ENCODE measurements at regions not wholly inside any gene's neighbourhood (a gene's known extent, or its start where the extent isn't known, plus 50 kb on each side); places are given as distances from the start of the nearest gene placed in this dataset.

- TF ChIP-seq CTCF (IDR thresholded peaks at IDR 0.05; ENCODE audit: extremely low read depth, missing control alignments) = no peak
These were observed 78.1 kb downstream of the C5orf15 start for GRCh38 chr5:133890314-133890713.

GRCh38 chr5:133889271-133889905, 79.0 kb downstream of the C5orf15 start:
- DNase-seq (ENCODE audit: low spot score) = no peak
- TF ChIP-seq CTCF (IDR thresholded peaks at IDR 0.05; ENCODE audit: extremely low read depth, missing control alignments) = no peak

More at GRCh38 chr5:133890314-133890713, 78.1 kb downstream of the C5orf15 start:
- DNase-seq (ENCODE audit: low spot score) = no peak

- no peak for DNase-seq (ENCODE audit: low spot score)
- TF ChIP-seq CTCF (IDR thresholded peaks at IDR 0.05; ENCODE audit: extremely low read depth, missing control alignments) = no peak
These were observed 79.8 kb downstream of the C5orf15 start for GRCh38 chr5:133888625-133888991.

GRCh38 chr5:133885566-133885965, 82.9 kb downstream of the C5orf15 start:
- DNase-seq (ENCODE audit: low spot score) = no peak
- TF ChIP-seq CTCF (IDR thresholded peaks at IDR 0.05; ENCODE audit: extremely low read depth, missing control alignments) = no peak

- DNase-seq (ENCODE audit: low spot score) = no peak
- no peak for TF ChIP-seq CTCF (IDR thresholded peaks at IDR 0.05; ENCODE audit: extremely low read depth, missing control alignments)
These were observed 83.7 kb downstream of the C5orf15 start for GRCh38 chr5:133884569-133885311.

- DNase-seq (ENCODE audit: low spot score) = no peak
- no peak for TF ChIP-seq CTCF (IDR thresholded peaks at IDR 0.05; ENCODE audit: extremely low read depth, missing control alignments)
These were observed 84.5 kb downstream of the C5orf15 start for GRCh38 chr5:133883916-133884315.

GRCh38 chr5:133882846-133883245, 85.6 kb downstream of the C5orf15 start:
- DNase-seq (ENCODE audit: low spot score) = no peak
- TF ChIP-seq CTCF (IDR thresholded peaks at IDR 0.05; ENCODE audit: extremely low read depth, missing control alignments) = no peak

All from GM20000 (cell line).